Hematopoietic multipotent progenitor cell (in vitro differentiated cells): ENCODE measurements at regions not wholly inside any gene's neighbourhood (a gene's known extent, or its start where the extent isn't known, plus 50 kb on each side); places are given as distances from the start of the nearest gene placed in this dataset.

Source experiments
- DNase-seq, 3 donors: peaks; one replicate each; pipeline ENCODE4 v3.0.0-alpha.2; 2011 to 2015; ENCODE audit warnings: low read depth in 2 of 3, low spot score in 2 of 3

GRCh38 chr1:25063591-25064416, 133.7 kb upstream of the RUNX3 start:
- DNase-seq: no peak

- DNase-seq: no peak
Measured at GRCh38 chr1:25062621-25063255, 132.7 kb upstream of the RUNX3 start.

GRCh38 chr1:25061261-25061995, 131.4 kb upstream of the RUNX3 start:
- DNase-seq: no peak

- DNase-seq: no peak
Measured at GRCh38 chr1:25057188-25057587, 127.1 kb upstream of the RUNX3 start.

- DNase-seq: no peak
Measured at GRCh38 chr1:25056536-25056935, 126.5 kb upstream of the RUNX3 start.

GRCh38 chr1:25055961-25056360, 125.9 kb upstream of the RUNX3 start:
- DNase-seq: no peak

- no peak for DNase-seq
Measured at GRCh38 chr1:25055324-25055780, 125.3 kb upstream of the RUNX3 start.

GRCh38 chr1:25054526-25055323, 124.6 kb upstream of the RUNX3 start:
- DNase-seq: no peak

GRCh38 chr1:25053576-25054250, 123.6 kb upstream of the RUNX3 start:
- DNase-seq: peak in 1 of 3 donors; percentile 50

GRCh38 chr1:25051906-25052305, 121.8 kb upstream of the RUNX3 start:
- DNase-seq: no peak

GRCh38 chr1:25051504-25051903, 121.4 kb upstream of the RUNX3 start:
- DNase-seq: no peak

- DNase-seq: no peak
Measured at GRCh38 chr1:25050165-25050564, 120.1 kb upstream of the RUNX3 start.

- no peak for DNase-seq
Measured at GRCh38 chr1:25049190-25049589, 119.1 kb upstream of the RUNX3 start.

- no peak for DNase-seq
Measured at GRCh38 chr1:25048728-25049127, 118.7 kb upstream of the RUNX3 start.

- no peak for DNase-seq
Measured at GRCh38 chr1:25047506-25048240, 117.6 kb upstream of the RUNX3 start.

- DNase-seq: no peak
Measured at GRCh38 chr1:25046194-25046532, 116.1 kb upstream of the RUNX3 start.

- no peak for DNase-seq
Measured at GRCh38 chr1:25045480-25046193, 115.6 kb upstream of the RUNX3 start.

GRCh38 chr1:25043228-25043580, 113.1 kb upstream of the RUNX3 start:
- DNase-seq: no peak
